HEK293 (cell line): ENCODE measurements at regions not wholly inside any gene's neighbourhood (a gene's known extent, or its start where the extent isn't known, plus 50 kb on each side); places are given as distances from the start of the nearest gene placed in this dataset.

ENCODE experiments used
- CTCF ChIA-PET: fragments of 350-600 bp; formaldehyde crosslinking; extraction: SDS; loops from one replicate; lab custom pipeline; 2021; ENCODE audit warnings: antibody characterized with exemption; lab: Yijun Ruan, JAX
- POLR2A ChIA-PET: fragments of 300-600 bp; formaldehyde crosslinking; extraction: SDS; loops from one replicate; lab custom pipeline; 2020; ENCODE audit warnings: antibody characterized with exemption, inconsistent platforms; lab: Yijun Ruan, JAX
- H3K27ac ChIP-seq: fragments of 200-500 bp; sonication (Bioruptor generic); 2 replicates; pipeline ENCODE4 v1.5.1; 2014; ENCODE audit warnings: low read depth, low read length, control low read depth, inconsistent platforms; ENCODE audit errors: extremely low read depth
- H3K36me3 ChIP-seq, 2 experiments: fragments of 200-500 bp in 1 of 2; sonication (Bioruptor generic) in 1 of 2; 1 replicate in 1 of 2; 2 replicates in 1 of 2; pipeline ENCODE4 v1.5.1; 2014 to 2017; ENCODE audit warnings: inconsistent platforms in 2 of 2, low read length in 2 of 2; ENCODE audit not compliant: control insufficient read depth in 2 of 2, insufficient read depth in 1 of 2
- H3K4me1 ChIP-seq: fragments of 200-500 bp; sonication (Bioruptor generic); 2 replicates; pipeline ENCODE4 v1.5.1; 2014; ENCODE audit warnings: mild to moderate bottlenecking, low read length, inconsistent platforms; ENCODE audit not compliant: control insufficient read depth, insufficient read depth
- H3K4me3 ChIP-seq: 2 replicates; pipeline ENCODE4 v1.5.1; 2011; ENCODE audit warnings: low read depth, mild to moderate bottlenecking, control low read depth, low read length, moderate library complexity
- H3K9me3 ChIP-seq: fragments of 200-500 bp; sonication (Bioruptor generic); 2 replicates; pipeline ENCODE4 v1.5.1; 2014; ENCODE audit warnings: low read depth, low read length, inconsistent platforms; ENCODE audit not compliant: control insufficient read depth, insufficient read depth
- GLIS1 ChIP-seq: fragments of 450-650 bp; formaldehyde crosslinking; IDR thresholded peaks from 2 replicates; pipeline ENCODE4 v1.5.1; 2016; ENCODE audit warnings: missing biosample characterization, missing genetic modification characterization
- GLIS2 ChIP-seq: fragments of 450-650 bp; formaldehyde crosslinking; IDR thresholded peaks from 2 replicates; pipeline ENCODE4 v1.5.1; 2016; ENCODE audit warnings: missing biosample characterization, missing genetic modification characterization
- OSR2 ChIP-seq: fragments of 450-650 bp; formaldehyde crosslinking; IDR thresholded peaks from 2 replicates; pipeline ENCODE4 v1.5.1; 2016; ENCODE audit warnings: missing biosample characterization, missing genetic modification characterization
- PRDM1 ChIP-seq: fragments of 450-650 bp; formaldehyde crosslinking; IDR thresholded peaks from 2 replicates; pipeline ENCODE4; 2016; ENCODE audit warnings: missing biosample characterization, missing genetic modification characterization
- PRDM4 ChIP-seq: fragments of 450-650 bp; formaldehyde crosslinking; IDR thresholded peaks from 2 replicates; pipeline ENCODE4 v1.5.1; 2017; ENCODE audit warnings: missing biosample characterization, missing genetic modification characterization
- SCRT1 ChIP-seq: fragments of 450-650 bp; formaldehyde crosslinking; IDR thresholded peaks from 2 replicates; pipeline ENCODE4 v1.5.1; 2016; ENCODE audit warnings: missing biosample characterization, missing genetic modification characterization, borderline replicate concordance
- SCRT2 ChIP-seq: fragments of 450-650 bp; formaldehyde crosslinking; IDR thresholded peaks from 2 replicates; pipeline ENCODE4 v1.5.1; 2016; ENCODE audit warnings: missing biosample characterization, missing genetic modification characterization
- ZBTB17 ChIP-seq: fragments of 450-650 bp; formaldehyde crosslinking; IDR thresholded peaks from 2 replicates; pipeline ENCODE4 v1.5.1; 2016; ENCODE audit warnings: missing biosample characterization, missing genetic modification characterization
- ZBTB8A ChIP-seq: fragments of 450-650 bp; formaldehyde crosslinking; IDR thresholded peaks from 2 replicates; pipeline ENCODE4 v1.5.1; 2016; ENCODE audit warnings: missing biosample characterization, missing genetic modification characterization
- ZIC2 ChIP-seq: fragments of 450-650 bp; formaldehyde crosslinking; IDR thresholded peaks from 2 replicates; pipeline ENCODE4 v1.5.1; 2016; ENCODE audit warnings: missing biosample characterization, missing genetic modification characterization
- ZNF292 ChIP-seq: fragments of 450-650 bp; formaldehyde crosslinking; IDR thresholded peaks from 2 replicates; pipeline ENCODE4 v1.5.1; 2016; ENCODE audit warnings: low read depth, missing biosample characterization, missing genetic modification characterization, borderline replicate concordance
- ZNF362 ChIP-seq: fragments of 450-650 bp; formaldehyde crosslinking; IDR thresholded peaks from 2 replicates; pipeline ENCODE4 v1.5.1; 2016; ENCODE audit warnings: missing biosample characterization, missing genetic modification characterization
- ZNF433 ChIP-seq: fragments of 450-650 bp; formaldehyde crosslinking; IDR thresholded peaks from 2 replicates; pipeline ENCODE4 v1.5.1; 2016; ENCODE audit warnings: missing biosample characterization, missing genetic modification characterization, low read depth
- ZNF510 ChIP-seq: fragments of 450-650 bp; formaldehyde crosslinking; IDR thresholded peaks from 2 replicates; pipeline ENCODE4 v1.5.1; 2018; ENCODE audit warnings: mild to moderate bottlenecking, missing genetic modification characterization, missing biosample characterization; ENCODE audit not compliant: insufficient replicate concordance
- ZNF530 ChIP-seq: fragments of 450-650 bp; formaldehyde crosslinking; IDR thresholded peaks from 2 replicates; pipeline ENCODE4 v1.5.1; 2016; ENCODE audit warnings: low read depth, missing biosample characterization, missing genetic modification characterization
- ZNF548 ChIP-seq: fragments of 450-650 bp; formaldehyde crosslinking; IDR thresholded peaks from 2 replicates; pipeline ENCODE4 v1.5.1; 2016; ENCODE audit warnings: missing biosample characterization, missing genetic modification characterization
- ZNF558 ChIP-seq: fragments of 450-650 bp; formaldehyde crosslinking; IDR thresholded peaks from 2 replicates; pipeline ENCODE4 v1.5.1; 2016; ENCODE audit warnings: missing biosample characterization, missing genetic modification characterization
- ZNF585B ChIP-seq: fragments of 450-650 bp; formaldehyde crosslinking; IDR thresholded peaks from 2 replicates; pipeline ENCODE4 v1.5.1; 2016; ENCODE audit warnings: missing biosample characterization, missing genetic modification characterization
- ZNF624 ChIP-seq: fragments of 450-650 bp; formaldehyde crosslinking; IDR thresholded peaks from 2 replicates; pipeline ENCODE4 v1.5.1; 2017; ENCODE audit warnings: missing biosample characterization, missing genetic modification characterization
- ZNF660 ChIP-seq: fragments of 450-650 bp; IDR thresholded peaks from 2 replicates; pipeline ENCODE4 v1.5.1; 2018; ENCODE audit warnings: missing biosample characterization, mild to moderate bottlenecking, missing genetic modification characterization
- ZNF701 ChIP-seq: fragments of 450-650 bp; formaldehyde crosslinking; IDR thresholded peaks from 2 replicates; pipeline ENCODE4 v1.5.1; 2016; ENCODE audit warnings: missing biosample characterization, missing genetic modification characterization
- ZNF776 ChIP-seq: fragments of 450-650 bp; formaldehyde crosslinking; IDR thresholded peaks from 2 replicates; pipeline ENCODE4 v1.5.0; 2017; ENCODE audit warnings: missing biosample characterization, missing genetic modification characterization, borderline replicate concordance
- ZXDB ChIP-seq: fragments of 450-650 bp; formaldehyde crosslinking; IDR thresholded peaks from 2 replicates; pipeline ENCODE4 v1.5.1; 2016; ENCODE audit warnings: missing biosample characterization, missing genetic modification characterization
- TF ChIP-seq, protein P1 (sequence below): fragments of 450-650 bp; formaldehyde crosslinking; IDR thresholded peaks from 2 replicates; pipeline ENCODE4 v1.5.1; 2016; ENCODE audit warnings: missing biosample characterization, missing genetic modification characterization
- TF ChIP-seq, protein P2 (sequence below): fragments of 450-650 bp; formaldehyde crosslinking; IDR thresholded peaks from 2 replicates; pipeline ENCODE4 v1.5.1; 2016; ENCODE audit warnings: missing biosample characterization, missing genetic modification characterization
- TF ChIP-seq, protein P3 (sequence below): fragments of 450-650 bp; IDR thresholded peaks from 2 replicates; pipeline ENCODE4 v1.5.1; 2018; ENCODE audit warnings: missing biosample characterization, mild to moderate bottlenecking, missing genetic modification characterization

DNA sequence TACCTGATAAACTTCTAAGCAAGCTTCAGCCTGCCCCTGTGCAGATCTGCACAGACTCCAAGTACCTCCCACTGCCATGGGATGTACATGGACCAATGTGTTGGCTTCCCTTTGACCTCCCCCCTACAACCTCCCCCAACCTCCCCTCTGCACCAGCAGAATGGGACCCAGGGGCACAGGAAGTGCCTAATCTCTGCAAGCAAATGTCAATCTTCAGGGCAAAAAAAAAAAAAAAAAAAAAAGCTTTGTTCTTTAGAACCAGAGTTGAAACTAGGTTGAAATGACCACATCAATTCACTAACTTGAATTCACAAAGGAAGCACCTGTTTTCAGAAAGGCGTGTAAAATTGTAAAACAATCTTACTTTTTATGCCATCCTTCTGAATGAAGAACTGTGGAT is 53.9 kb upstream of the TIAM1 start:
- CTCF ChIA-PET = interaction anchor here (0.7 to 1.0 kb wide), 6 partner anchors 8 to 999 kb away, joined by 3 to 4 read pairs (median 3); no protein-coding TSS in a partner anchor
- POLR2A ChIA-PET = interaction anchor here (0.6 kb wide), 2 partner anchors 9 to 11 kb away, joined by 3 to 5 read pairs; no protein-coding TSS in a partner anchor
- Histone ChIP-seq H3K36me3 (no peaks in the 10 kb centered on the region), H3K27ac (peak overlapping the region; percentile 67), H3K4me3 (no peak overlapping the region), H3K4me1 (peaks cover 28% of the 10 kb centered on the region), H3K9me3 (no peaks in the 10 kb centered on the region)
- TF ChIP-seq ZNF776 (no peak), SCRT2 (peak; percentile 26; the same call in 1 of the 2 replicates), ZNF292 (no peak), GLIS1 (tag by site-specific recombination) (peak; percentile 54), SCRT1 (tag by site-specific recombination) (no peak), ZXDB (tag by site-specific recombination) (peak; percentile 2; the same call in 1 of the 2 replicates), ZBTB17 (no peak), ZNF362 (tag by site-specific recombination) (peak; percentile 83)
- TF ChIP-seq, protein P1, sequence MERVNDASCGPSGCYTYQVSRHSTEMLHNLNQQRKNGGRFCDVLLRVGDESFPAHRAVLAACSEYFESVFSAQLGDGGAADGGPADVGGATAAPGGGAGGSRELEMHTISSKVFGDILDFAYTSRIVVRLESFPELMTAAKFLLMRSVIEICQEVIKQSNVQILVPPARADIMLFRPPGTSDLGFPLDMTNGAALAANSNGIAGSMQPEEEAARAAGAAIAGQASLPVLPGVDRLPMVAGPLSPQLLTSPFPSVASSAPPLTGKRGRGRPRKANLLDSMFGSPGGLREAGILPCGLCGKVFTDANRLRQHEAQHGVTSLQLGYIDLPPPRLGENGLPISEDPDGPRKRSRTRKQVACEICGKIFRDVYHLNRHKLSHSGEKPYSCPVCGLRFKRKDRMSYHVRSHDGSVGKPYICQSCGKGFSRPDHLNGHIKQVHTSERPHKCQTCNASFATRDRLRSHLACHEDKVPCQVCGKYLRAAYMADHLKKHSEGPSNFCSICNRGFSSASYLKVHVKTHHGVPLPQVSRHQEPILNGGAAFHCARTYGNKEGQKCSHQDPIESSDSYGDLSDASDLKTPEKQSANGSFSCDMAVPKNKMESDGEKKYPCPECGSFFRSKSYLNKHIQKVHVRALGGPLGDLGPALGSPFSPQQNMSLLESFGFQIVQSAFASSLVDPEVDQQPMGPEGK (tag by site-specific recombination) = 0 out of 2 replicates have a peak, but pooled peaks have one; percentile 17

DNA sequence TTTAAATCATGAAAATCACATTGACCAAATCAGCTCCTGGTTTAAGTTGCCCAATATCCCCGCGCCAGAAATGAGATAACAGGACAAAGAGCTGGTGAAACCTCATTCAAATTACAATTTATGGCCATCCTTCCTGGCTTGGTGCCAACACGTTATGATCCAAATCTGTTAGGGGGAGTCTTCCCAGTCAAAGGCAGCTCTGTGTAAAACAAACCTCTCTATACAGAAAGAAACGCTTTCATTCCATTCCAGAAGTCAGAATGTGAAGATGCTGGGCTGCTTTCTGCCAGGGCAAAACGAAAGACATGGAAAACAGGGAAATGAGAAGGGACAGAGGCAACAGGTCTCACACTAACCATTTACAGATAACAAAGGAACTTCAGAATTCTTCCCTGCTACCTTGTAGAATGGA is 53.5 kb upstream of the TIAM1 start:
- Histone ChIP-seq H3K36me3 (no peaks in the 10 kb centered on the region), H3K27ac (peak overlapping the region; percentile 67), H3K4me3 (no peak overlapping the region), H3K4me1 (peaks cover 28% of the 10 kb centered on the region), H3K9me3 (no peaks in the 10 kb centered on the region)
- CTCF ChIA-PET = interaction anchor here (0.7 to 1.0 kb wide), 7 partner anchors 9 to 999 kb away, joined by 3 to 4 read pairs (median 3); no protein-coding TSS in a partner anchor
- POLR2A ChIA-PET = interaction anchor here (0.7 kb wide), 1 partner anchor 161 kb away, joined by 6 read pairs; no protein-coding TSS in a partner anchor
- TF ChIP-seq ZNF433 (no peak), ZNF624 (tag by site-specific recombination) (no peak), ZNF585B (tag by site-specific recombination) (no peak), ZNF558 (tag by site-specific recombination) (peak; percentile 59; the same call in 1 of the 2 replicates), ZIC2 (no peak), GLIS2 (no peak), OSR2 (peak; percentile 90), PRDM1 (tag by site-specific recombination) (peak; percentile 57), PRDM4 (tag by site-specific recombination) (0 out of 2 replicates have a peak, but pooled peaks have one; percentile 46), ZNF530 (tag by site-specific recombination) (no peak), ZNF701 (tag by site-specific recombination) (no peak), ZNF660 (tag by site-specific recombination) (peak; percentile 98), ZNF510 (tag by site-specific recombination) (peak; percentile 28), ZBTB8A (tag by site-specific recombination) (peak; percentile 24; the same call in 1 of the 2 replicates), ZNF548 (tag by site-specific recombination) (no peak)
- TF ChIP-seq, protein P2, sequence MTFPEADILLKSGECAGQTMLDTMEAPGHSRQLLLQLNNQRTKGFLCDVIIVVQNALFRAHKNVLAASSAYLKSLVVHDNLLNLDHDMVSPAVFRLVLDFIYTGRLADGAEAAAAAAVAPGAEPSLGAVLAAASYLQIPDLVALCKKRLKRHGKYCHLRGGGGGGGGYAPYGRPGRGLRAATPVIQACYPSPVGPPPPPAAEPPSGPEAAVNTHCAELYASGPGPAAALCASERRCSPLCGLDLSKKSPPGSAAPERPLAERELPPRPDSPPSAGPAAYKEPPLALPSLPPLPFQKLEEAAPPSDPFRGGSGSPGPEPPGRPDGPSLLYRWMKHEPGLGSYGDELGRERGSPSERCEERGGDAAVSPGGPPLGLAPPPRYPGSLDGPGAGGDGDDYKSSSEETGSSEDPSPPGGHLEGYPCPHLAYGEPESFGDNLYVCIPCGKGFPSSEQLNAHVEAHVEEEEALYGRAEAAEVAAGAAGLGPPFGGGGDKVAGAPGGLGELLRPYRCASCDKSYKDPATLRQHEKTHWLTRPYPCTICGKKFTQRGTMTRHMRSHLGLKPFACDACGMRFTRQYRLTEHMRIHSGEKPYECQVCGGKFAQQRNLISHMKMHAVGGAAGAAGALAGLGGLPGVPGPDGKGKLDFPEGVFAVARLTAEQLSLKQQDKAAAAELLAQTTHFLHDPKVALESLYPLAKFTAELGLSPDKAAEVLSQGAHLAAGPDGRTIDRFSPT (tag by site-specific recombination) = no peak
- TF ChIP-seq, protein P3, sequence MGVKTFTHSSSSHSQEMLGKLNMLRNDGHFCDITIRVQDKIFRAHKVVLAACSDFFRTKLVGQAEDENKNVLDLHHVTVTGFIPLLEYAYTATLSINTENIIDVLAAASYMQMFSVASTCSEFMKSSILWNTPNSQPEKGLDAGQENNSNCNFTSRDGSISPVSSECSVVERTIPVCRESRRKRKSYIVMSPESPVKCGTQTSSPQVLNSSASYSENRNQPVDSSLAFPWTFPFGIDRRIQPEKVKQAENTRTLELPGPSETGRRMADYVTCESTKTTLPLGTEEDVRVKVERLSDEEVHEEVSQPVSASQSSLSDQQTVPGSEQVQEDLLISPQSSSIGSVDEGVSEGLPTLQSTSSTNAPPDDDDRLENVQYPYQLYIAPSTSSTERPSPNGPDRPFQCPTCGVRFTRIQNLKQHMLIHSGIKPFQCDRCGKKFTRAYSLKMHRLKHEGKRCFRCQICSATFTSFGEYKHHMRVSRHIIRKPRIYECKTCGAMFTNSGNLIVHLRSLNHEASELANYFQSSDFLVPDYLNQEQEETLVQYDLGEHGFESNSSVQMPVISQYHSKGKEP (tag by site-specific recombination) = peak; percentile 90
